Trophoblast cell (in vitro differentiated cells and primary cell): ENCODE measurements at regions not wholly inside any gene's neighbourhood (a gene's known extent, or its start where the extent isn't known, plus 50 kb on each side); places are given as distances from the start of the nearest gene placed in this dataset.
"Not testable (repeated sequence)": the region's sequence is repeated elsewhere in the genome, so short reads cannot be mapped to it uniquely, and the experiment has no call there.

Source experiments
- DNase-seq, 2 donors: peaks; one replicate each; pipeline ENCODE4 v3.0.0-alpha.2; 2016
- H2AFZ ChIP-seq: 2 replicates; pipeline ENCODE4 v1.6.1; 2013; ENCODE audit warnings: low read length, moderate library complexity, mild to moderate bottlenecking; ENCODE audit not compliant: insufficient read depth, poor library complexity
- H2AK5ac ChIP-seq: 2 replicates; pipeline ENCODE4 v1.6.1; 2013; ENCODE audit warnings: mild to moderate bottlenecking, low read length
- H2BK120ac ChIP-seq: 2 replicates; pipeline ENCODE4 v1.6.1; 2013; ENCODE audit warnings: low read length, mild to moderate bottlenecking, moderate library complexity; ENCODE audit not compliant: insufficient read depth, poor library complexity
- H2BK12ac ChIP-seq: 2 replicates; pipeline ENCODE4 v1.6.1; 2013; ENCODE audit warnings: mild to moderate bottlenecking, low read length, moderate library complexity
- H2BK5ac ChIP-seq: 2 replicates; pipeline ENCODE4 v1.6.1; 2013; ENCODE audit warnings: low read length, low read depth, moderate library complexity, mild to moderate bottlenecking; ENCODE audit not compliant: poor library complexity
- H3K14ac ChIP-seq: 2 replicates; pipeline ENCODE4 v1.6.1; 2013; ENCODE audit warnings: mild to moderate bottlenecking, low read length
- H3K18ac ChIP-seq: 2 replicates; pipeline ENCODE4 v1.6.1; 2013; ENCODE audit warnings: mild to moderate bottlenecking, low read length
- H3K23ac ChIP-seq: 2 replicates; pipeline ENCODE4 v1.6.1; 2013; ENCODE audit warnings: low read length
- H3K27ac ChIP-seq: 2 replicates; pipeline ENCODE4 v1.5.1; 2013; ENCODE audit warnings: low read depth, mild to moderate bottlenecking, inconsistent platforms, low read length, moderate library complexity
- H3K27me3 ChIP-seq: 2 replicates; pipeline ENCODE4 v1.6.1; 2013; ENCODE audit warnings: inconsistent platforms, mild to moderate bottlenecking, low read length, moderate library complexity; ENCODE audit not compliant: insufficient read depth
- H3K36me3 ChIP-seq, 2 experiments: 1 replicate in 1 of 2; 2 replicates in 1 of 2; pipeline ENCODE4 v1.6.1; 2013; ENCODE audit warnings: low read length in 2 of 2, mild to moderate bottlenecking in 2 of 2, moderate library complexity in 1 of 2; ENCODE audit not compliant: insufficient read depth in 2 of 2, control insufficient read depth in 1 of 2
- H3K4ac ChIP-seq: 2 replicates; pipeline ENCODE4 v1.6.1; 2013; ENCODE audit warnings: low read depth, mild to moderate bottlenecking, low read length, moderate library complexity
- H3K4me1 ChIP-seq, 2 experiments: 1 replicate in 1 of 2; 2 replicates in 1 of 2; pipeline ENCODE4 v1.6.1; 2013; ENCODE audit warnings: low read length in 2 of 2, mild to moderate bottlenecking in 2 of 2, moderate library complexity in 1 of 2; ENCODE audit not compliant: insufficient read depth in 2 of 2, control insufficient read depth in 1 of 2
- H3K4me2 ChIP-seq: 2 replicates; pipeline ENCODE4 v1.6.1; 2013; ENCODE audit warnings: inconsistent platforms, mild to moderate bottlenecking, low read length, moderate library complexity
- H3K4me3 ChIP-seq: 2 replicates; pipeline ENCODE4 v1.5.1; 2013; ENCODE audit warnings: mild to moderate bottlenecking, low read depth, low read length, inconsistent platforms
- H3K79me1 ChIP-seq: one replicate; pipeline ENCODE4 v1.6.1; 2013; ENCODE audit warnings: low read length
- H3K79me2 ChIP-seq: 2 replicates; pipeline ENCODE4 v1.6.1; 2013; ENCODE audit warnings: low read length, mild to moderate bottlenecking; ENCODE audit not compliant: control insufficient read depth, insufficient read depth, poor library complexity
- H3K9ac ChIP-seq: 2 replicates; pipeline ENCODE4 v1.6.1; 2013; ENCODE audit warnings: mild to moderate bottlenecking, low read length
- H3K9me3 ChIP-seq: 2 replicates; pipeline ENCODE4 v1.6.1; 2013; ENCODE audit warnings: low read depth, mild to moderate bottlenecking, control low read depth, inconsistent platforms, low read length; ENCODE audit not compliant: insufficient read depth
- H4K12ac ChIP-seq: 2 replicates; pipeline ENCODE4 v1.6.1; 2013; ENCODE audit warnings: low read depth, mild to moderate bottlenecking, low read length, moderate library complexity
- H4K8ac ChIP-seq: 2 replicates; pipeline ENCODE4 v1.6.1; 2013; ENCODE audit warnings: low read depth, mild to moderate bottlenecking, low read length, moderate library complexity
- H4K91ac ChIP-seq: one replicate; pipeline ENCODE4 v1.6.1; 2013; ENCODE audit warnings: low read depth, mild to moderate bottlenecking, low read length, moderate library complexity
- WGBS: extraction: QIAGEN DNeasy Blood & Tissue Kit; methylation state at CpG from one replicate; pipeline ENCODE4 v1.1.7; 2013; ENCODE audit warnings: missing lambda C conversion rate; ENCODE audit not compliant: insufficient read length, insufficient coverage; ENCODE audit errors: extremely low coverage; 5-methylcytosine and 5-hydroxymethylcytosine counted together

- Histone ChIP-seq H4K8ac (no peak overlapping the region), H3K23ac (no peak overlapping the region), H4K12ac (no peak overlapping the region), H3K4me2 (no peak overlapping the region), H3K4ac (no peak overlapping the region), H3K4me1 (no peaks in the 10 kb centered on the region), H3K18ac (no peak overlapping the region), H2BK120ac (no peak overlapping the region), H3K27me3 (no peaks in the 10 kb centered on the region), H4K91ac (no peak overlapping the region), H3K14ac (no peak overlapping the region), H2BK12ac (no peak overlapping the region), H3K9me3 (peaks cover 2% of the 10 kb centered on the region), H3K36me3 (no peaks in the 10 kb centered on the region), H3K79me2 (no peaks in the 10 kb centered on the region), H3K27ac (no peak overlapping the region), H3K4me3 (no peak overlapping the region), H3K9ac (no peak overlapping the region), H2AFZ (no peak overlapping the region), H2BK5ac (no peak overlapping the region), H3K79me1 (no peaks in the 10 kb centered on the region), H2AK5ac (no peak overlapping the region)
- WGBS, result no CpG with 5 or more reads among the region's 4 CpGs
- peak in 1 of 2 donors; percentile 30 for DNase-seq
Measured at GRCh38 chr21:34282223-34282622, 81.6 kb upstream of the KCNE2 start.

GRCh38 chr21:34284666-34285065 lies 79.1 kb upstream of the KCNE2 start:
- Histone ChIP-seq H3K9ac (no peak overlapping the region), H4K8ac (no peak overlapping the region), H2AFZ (no peak overlapping the region), H3K27ac (no peak overlapping the region), H3K4me2 (no peak overlapping the region), H2BK12ac (no peak overlapping the region), H3K23ac (no peak overlapping the region), H3K4me1 (no peaks in the 10 kb centered on the region), H4K91ac (no peak overlapping the region), H3K36me3 (no peaks in the 10 kb centered on the region), H2BK120ac (no peak overlapping the region), H3K4ac (no peak overlapping the region), H3K79me2 (no peaks in the 10 kb centered on the region), H3K4me3 (no peak overlapping the region), H2BK5ac (no peak overlapping the region), H3K79me1 (no peaks in the 10 kb centered on the region), H3K27me3 (no peaks in the 10 kb centered on the region), H3K9me3 (peaks cover 7% of the 10 kb centered on the region), H3K14ac (no peak overlapping the region), H2AK5ac (no peak overlapping the region), H4K12ac (no peak overlapping the region), H3K18ac (no peak overlapping the region)
- no CpG with 5 or more reads among the region's 4 CpGs for WGBS
- DNase-seq, result no peak

- not testable (repeated sequence) for H3K4me1 ChIP-seq, H2BK12ac ChIP-seq, H3K79me2 ChIP-seq, H3K4me2 ChIP-seq, H2AK5ac ChIP-seq, H2BK5ac ChIP-seq, DNase-seq, H3K79me1 ChIP-seq, H3K27me3 ChIP-seq, H4K8ac ChIP-seq, H3K18ac ChIP-seq, H2AFZ ChIP-seq, H3K9ac ChIP-seq, H3K23ac ChIP-seq, H3K4me3 ChIP-seq, H3K36me3 ChIP-seq, H3K27ac ChIP-seq, H3K14ac ChIP-seq, H4K91ac ChIP-seq, H4K12ac ChIP-seq, H3K4ac ChIP-seq, H2BK120ac ChIP-seq, H3K9me3 ChIP-seq
Measured at GRCh38 chr21:34288042-34288441, 75.8 kb upstream of the KCNE2 start.

DNA sequence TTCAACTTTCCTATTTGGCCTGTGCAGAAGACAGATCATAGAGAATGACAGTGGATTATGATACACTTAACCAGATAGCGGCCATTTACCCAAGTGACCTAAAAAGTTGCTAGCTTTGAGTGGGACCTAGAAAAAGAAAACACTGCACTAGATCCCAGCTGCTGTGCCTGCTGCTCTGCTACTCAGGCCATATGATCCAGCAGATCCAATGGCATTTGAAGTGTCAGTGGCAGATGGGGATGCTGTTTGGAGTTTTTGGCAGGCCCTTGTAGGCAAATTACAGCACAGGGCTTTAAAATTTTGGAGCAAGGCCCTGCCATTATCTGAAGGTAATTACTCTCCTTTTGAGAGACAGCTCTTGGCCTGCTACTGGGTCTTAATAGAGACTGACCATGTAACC lies 74.0 kb upstream of the KCNE2 start:
- Histone ChIP-seq H3K9me3 (peaks cover 7% of the 10 kb centered on the region), H3K14ac (no peak overlapping the region), H2BK120ac (no peak overlapping the region), H3K23ac (no peak overlapping the region), H3K27ac (no peak overlapping the region), H2AFZ (no peak overlapping the region), H4K8ac (no peak overlapping the region), H3K79me2 (no peaks in the 10 kb centered on the region), H4K91ac (no peak overlapping the region), H2AK5ac (no peak overlapping the region), H3K4me2 (no peak overlapping the region), H3K4ac (no peak overlapping the region), H3K9ac (no peak overlapping the region), H3K79me1 (no peaks in the 10 kb centered on the region), H3K4me3 (no peak overlapping the region), H3K4me1 (no peaks in the 10 kb centered on the region), H4K12ac (no peak overlapping the region), H3K18ac (no peak overlapping the region), H2BK5ac (no peak overlapping the region), H3K27me3 (no peaks in the 10 kb centered on the region), H2BK12ac (no peak overlapping the region), H3K36me3 (no peaks in the 10 kb centered on the region)
- no CpG with 5 or more reads among the region's 1 CpG for WGBS
- no peak for DNase-seq
